ENCODE measurements at regions not wholly inside any gene's neighbourhood (a gene's known extent, or its start where the extent isn't known, plus 50 kb on each side); places are given as distances from the start of the nearest gene placed in this dataset.

GRCh38 chr9:90507621-90508020, 135.0 kb downstream of the DIRAS2 start:
- no peak for TF ChIP-seq ZNF610 (tag by site-specific recombination; IDR thresholded peaks at IDR 0.05; ENCODE audit: borderline replicate concordance)
- TF ChIP-seq ZNF280D (tag by site-specific recombination; IDR thresholded peaks at IDR 0.05): no peak
- no peak for TF ChIP-seq MZF1 (tag by site-specific recombination; IDR thresholded peaks at IDR 0.05; ENCODE audit: borderline replicate concordance)
- TF ChIP-seq ZNF624 (tag by site-specific recombination; IDR thresholded peaks at IDR 0.05): no peak
- no peak for TF ChIP-seq HOXA7 (CRISPR knock-in tag; IDR thresholded peaks at IDR 0.05; ENCODE audit: borderline replicate concordance)
- POLR2A ChIA-PET: no interaction called here
- Histone ChIP-seq H3K4me3 (ENCODE audit: low read depth, low read length) (no peak overlapping the region), H3K4me1 (ENCODE audit: control insufficient read depth, insufficient read depth, low read length) (no peaks in the 10 kb centered on the region), H3K9me3 (ENCODE audit: control insufficient read depth, insufficient read depth, low read depth, low read length) (no peaks in the 10 kb centered on the region), H3K36me3 (ENCODE audit: control insufficient read depth in 2 of 2, insufficient read depth in 1 of 2, low read length in 2 of 2) (no peaks in the 10 kb centered on the region), H3K27ac (ENCODE audit: extremely low read depth, low read depth, low read length) (no peak overlapping the region)
- CTCF ChIA-PET: no interaction called here

- ChIA-PET POLR2A (no interaction called here), CTCF (no interaction called here)
- no peak overlapping the region for H3K4me3 ChIP-seq (ENCODE audit: low read depth, low read length)
- H3K36me3 ChIP-seq (ENCODE audit: control insufficient read depth in 2 of 2, insufficient read depth in 1 of 2, low read length in 2 of 2): no peaks in the 10 kb centered on the region
- TF ChIP-seq GLI4 (tag by site-specific recombination; IDR thresholded peaks at IDR 0.05) (no peak), ZNF18 (tag by site-specific recombination; IDR thresholded peaks at IDR 0.05) (no peak), ZNF354C (tag by site-specific recombination; IDR thresholded peaks at IDR 0.05; ENCODE audit: borderline replicate concordance, low read depth) (no peak), OVOL3 (tag by site-specific recombination; IDR thresholded peaks at IDR 0.05) (no peak)
- no peaks in the 10 kb centered on the region for H3K4me1 ChIP-seq (ENCODE audit: control insufficient read depth, insufficient read depth, low read length)
- no peak overlapping the region for H3K27ac ChIP-seq (ENCODE audit: extremely low read depth, low read depth, low read length)
- no peaks in the 10 kb centered on the region for H3K9me3 ChIP-seq (ENCODE audit: control insufficient read depth, insufficient read depth, low read depth, low read length)
These were observed 133.7 kb downstream of the DIRAS2 start for GRCh38 chr9:90508940-90509339.

- Histone ChIP-seq H3K4me3 (ENCODE audit: low read depth, low read length) (no peak overlapping the region), H3K27ac (ENCODE audit: extremely low read depth, low read depth, low read length) (no peak overlapping the region), H3K9me3 (ENCODE audit: control insufficient read depth, insufficient read depth, low read depth, low read length) (no peaks in the 10 kb centered on the region), H3K36me3 (ENCODE audit: control insufficient read depth in 2 of 2, insufficient read depth in 1 of 2, low read length in 2 of 2) (no peaks in the 10 kb centered on the region), H3K4me1 (ENCODE audit: control insufficient read depth, insufficient read depth, low read length) (no peaks in the 10 kb centered on the region)
- CTCF ChIA-PET: no interaction called here
- POLR2A ChIA-PET: no interaction called here
- TF ChIP-seq ZNF585B (tag by site-specific recombination; IDR thresholded peaks at IDR 0.05) (no peak), ZNF670 (tag by site-specific recombination; IDR thresholded peaks at IDR 0.05; ENCODE audit: low read depth) (no peak), ZIC2 (tag by site-specific recombination; IDR thresholded peaks at IDR 0.05) (no peak), ZNF514 (tag by site-specific recombination; IDR thresholded peaks at IDR 0.05) (no peak), REPIN1 (tag by site-specific recombination; IDR thresholded peaks at IDR 0.05; ENCODE audit: low read depth) (no peak), ZNF621 (tag by site-specific recombination; IDR thresholded peaks at IDR 0.05) (no peak), MEIS1 (CRISPR knock-in tag; IDR thresholded peaks at IDR 0.05; ENCODE audit: borderline replicate concordance) (no peak), ZFP37 (tag by site-specific recombination; IDR thresholded peaks at IDR 0.05) (no peak), ZNF174 (tag by site-specific recombination; IDR thresholded peaks at IDR 0.05) (no peak), ZNF488 (tag by site-specific recombination; IDR thresholded peaks at IDR 0.05) (no peak), ZNF692 (tag by site-specific recombination; IDR thresholded peaks at IDR 0.05) (no peak), ZNF302 (tag by site-specific recombination; IDR thresholded peaks at IDR 0.05; ENCODE audit: low read depth) (no peak), ZNF549 (tag by site-specific recombination; IDR thresholded peaks at IDR 0.05) (no peak), ZNF843 (tag by site-specific recombination; IDR thresholded peaks at IDR 0.05) (no peak), GFI1B (tag by site-specific recombination; IDR thresholded peaks at IDR 0.05) (no peak), ZNF555 (tag by site-specific recombination; conservative IDR thresholded peaks at IDR 0.05) (no peak), ZSCAN23 (tag by site-specific recombination; IDR thresholded peaks at IDR 0.05) (no peak)
These were observed 130.9 kb downstream of the DIRAS2 start for GRCh38 chr9:90511711-90512110.
